HG03139 (cell line): ENCODE measurements at regions not wholly inside any gene's neighbourhood (a gene's known extent, or its start where the extent isn't known, plus 50 kb on each side); places are given as distances from the start of the nearest gene placed in this dataset.
"Not testable (repeated sequence)": the region's sequence is repeated elsewhere in the genome, so short reads cannot be mapped to it uniquely, and the experiment has no call there.

Experiments used
- ATAC-seq: cut with Tn5 transposase; IDR thresholded peaks from one replicate; pipeline ENCODE4 v1.9.1; 2021; ENCODE audit not compliant: unreplicated experiment

DNA sequence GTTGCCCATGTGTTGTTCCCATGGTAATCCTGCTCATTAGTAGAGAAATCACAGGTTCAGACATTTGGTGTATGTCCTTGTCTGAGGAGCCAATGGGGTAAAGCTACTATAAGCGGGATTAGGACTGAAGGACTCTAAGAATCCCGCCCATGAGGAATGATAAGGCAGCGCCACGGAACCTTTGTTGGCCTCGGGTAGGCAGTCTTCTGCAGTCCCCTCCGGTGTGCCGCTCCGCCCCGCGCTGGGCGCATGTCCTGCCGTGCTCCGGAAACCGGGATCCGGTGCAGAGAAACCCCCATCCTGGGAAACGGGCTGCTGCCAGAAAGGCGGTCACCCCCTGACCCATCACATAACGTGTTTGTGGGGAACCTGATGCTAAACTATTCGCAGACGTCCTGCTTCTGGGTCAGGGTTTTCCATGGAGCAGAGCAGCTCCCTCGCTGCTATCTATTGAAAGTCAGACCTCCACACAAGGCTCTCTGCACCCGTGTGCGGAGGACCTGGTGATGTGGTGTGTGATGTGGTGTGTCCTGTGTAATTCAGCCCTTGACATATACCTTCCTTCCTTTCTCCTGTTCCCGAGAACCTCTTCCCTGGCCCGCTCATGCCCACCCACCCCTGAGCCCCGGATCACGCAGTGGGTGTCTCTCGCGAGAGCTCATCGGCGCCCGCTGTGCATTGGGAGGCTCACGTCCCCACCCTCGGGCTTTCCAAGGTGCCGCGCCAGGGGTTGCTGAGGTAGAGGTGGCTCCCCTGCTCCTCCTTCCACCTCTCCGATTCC, 220.8 kb upstream of the HSFY1 start:
- not testable (repeated sequence) for ATAC-seq

DNA sequence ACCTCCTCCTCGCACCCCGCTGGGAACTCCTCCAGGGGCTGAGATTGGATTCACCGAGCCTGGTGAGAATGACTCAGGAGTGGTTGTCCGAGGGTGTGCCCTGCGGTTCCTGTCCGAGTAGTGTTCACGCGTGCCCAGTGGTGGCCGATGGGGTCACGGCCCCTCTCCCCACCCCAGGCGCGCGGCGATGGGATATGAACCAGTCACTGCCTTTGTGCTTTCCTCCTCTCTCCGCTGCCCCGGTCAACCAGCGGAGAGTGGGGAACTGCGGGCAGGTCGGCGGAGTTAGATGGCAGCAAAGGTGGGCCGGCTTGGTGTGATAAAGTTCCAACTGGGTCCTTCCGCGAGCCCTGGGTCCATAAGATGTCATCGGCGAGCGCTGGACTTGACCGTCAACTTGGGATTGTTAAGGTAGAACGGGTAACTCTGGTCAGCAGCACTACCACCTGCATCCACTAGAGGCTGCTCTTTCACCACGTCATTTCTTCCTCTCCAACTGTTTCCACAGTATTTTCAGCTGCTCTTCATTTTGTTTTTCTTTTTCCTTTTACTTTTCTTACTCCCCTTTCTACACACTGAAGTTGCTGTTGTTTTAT, 220.1 kb upstream of the HSFY1 start:
- ATAC-seq = peak; percentile 71

DNA sequence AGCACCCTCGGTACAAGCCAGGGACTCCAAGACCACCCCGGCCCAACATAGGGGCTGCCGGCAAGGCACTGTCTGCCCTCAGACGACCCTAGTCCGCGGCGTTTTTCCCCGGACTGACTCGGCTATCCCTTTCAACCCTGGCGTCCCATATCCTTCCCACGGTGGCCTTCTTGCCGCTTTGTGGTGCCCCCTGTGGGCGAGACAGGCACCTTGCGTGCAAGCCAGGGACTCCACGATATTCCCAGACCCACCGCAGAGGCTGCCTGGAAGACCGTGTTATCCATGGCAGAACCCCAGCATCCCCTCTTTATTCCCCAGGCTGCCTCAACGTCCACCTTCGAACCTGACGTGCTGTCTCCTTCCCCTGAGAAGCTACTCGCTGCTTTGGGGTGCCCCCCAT, 204.0 kb upstream of the HSFY1 start:
- ATAC-seq = not testable (repeated sequence)
